HCT116 (cell line): ENCODE measurements at regions not wholly inside any gene's neighbourhood (a gene's known extent, or its start where the extent isn't known, plus 50 kb on each side); places are given as distances from the start of the nearest gene placed in this dataset.

Source experiments
- ATAC-seq: fragments of 200-7000 bp; cut with Tn5 transposase; 2 replicates; pipeline ENCODE4 v1.9.1; 2020; ENCODE audit warnings: mild to moderate bottlenecking, moderate library complexity
- BruUV-seq: library from RNA; stranded (reverse); fragments of 400-500 nt; replicated peaks from 2 replicates; lab custom pipeline; 2021; lab: Mats Ljungman, UMichigan
- CTCF ChIA-PET: fragments of 300-600 bp; sonication (Branson Sonifier 250); formaldehyde crosslinking; loops from one replicate; lab custom pipeline; 2021; ENCODE audit warnings: antibody characterized with exemption; lab: Charles Lee
- POLR2A ChIA-PET: fragments of 300-600, 350-600 bp; sonication (Branson Sonifier 250); formaldehyde crosslinking; loops from one replicate; lab custom pipeline; 2021; ENCODE audit warnings: antibody characterized with exemption; lab: Charles Lee
- RAD21 ChIA-PET, 2 experiments: fragments of 300-600 bp; sonication (Branson Sonifier 250); formaldehyde crosslinking; loops; one replicate each; lab custom pipeline; 2023; ENCODE audit warnings: low total read pairs in 2 of 2; ENCODE audit not compliant: uncharacterized antibody in 2 of 2, unreplicated experiment in 2 of 2, low non-redundant PET in 1 of 2; lab: Charles Lee
- DNase-seq: peaks from one replicate; pipeline ENCODE4 v3.0.0-alpha.2; 2010; ENCODE audit warnings: low read depth, low spot score
- H2AFZ ChIP-seq: fragments of 200-600 bp; shearing (Covaris generic), sonication (generic); 2 replicates; pipeline ENCODE4 v1.6.1; 2017; ENCODE audit warnings: low read depth, mixed run types, mixed read lengths, antibody characterized with exemption, low read length; ENCODE audit not compliant: poor library complexity, severe bottlenecking
- H3K27ac ChIP-seq: 2 replicates; pipeline ENCODE4 v1.5.1; 2012; ENCODE audit warnings: low read depth, low read length
- H3K27me3 ChIP-seq: fragments of 200-600 bp; sonication (generic); 2 replicates; pipeline ENCODE4 v1.6.1; 2016; ENCODE audit warnings: mixed run types, low read length, mixed read lengths; ENCODE audit not compliant: insufficient read depth
- H3K36me3 ChIP-seq, 2 experiments: fragments of 200-500 bp in 1 of 2; fragments of 200-600 bp in 1 of 2; sonication (Bioruptor generic) in 1 of 2; sonication (generic) in 1 of 2; 2 replicates each; pipeline versions ENCODE4 v1.5.1 to v1.6.1; 2014 to 2016; ENCODE audit warnings: low read length in 2 of 2, inconsistent platforms in 1 of 2, mixed read lengths in 1 of 2, mixed run types in 1 of 2; ENCODE audit not compliant: insufficient read depth in 2 of 2, control insufficient read depth in 1 of 2
- H3K4me1 ChIP-seq, 2 experiments: fragments of 200-600 bp in 1 of 2; sonication (generic) in 1 of 2; 2 replicates each; pipeline versions ENCODE4 v1.5.1 to v1.6.1; 2012 to 2017; ENCODE audit warnings: low read length in 2 of 2, inconsistent platforms in 1 of 2, mild to moderate bottlenecking in 1 of 2, mixed read lengths in 1 of 2, mixed run types in 1 of 2, moderate library complexity in 1 of 2; ENCODE audit not compliant: insufficient read depth in 2 of 2, control insufficient read depth in 1 of 2
- H3K4me2 ChIP-seq: fragments of 200-600 bp; sonication (generic); 2 replicates; pipeline ENCODE4 v1.6.1; 2017; ENCODE audit warnings: mixed run types, low read length, mixed read lengths
- H3K4me3 ChIP-seq, 2 experiments: fragments of 200-600 bp in 1 of 2; sonication (generic) in 1 of 2; replicated peaks in 1 of 2; 2 replicates each; pipeline ENCODE4 v1.5.1; 2011 to 2016; ENCODE audit warnings: low read length in 2 of 2, control low read depth in 1 of 2, low read depth in 1 of 2, mild to moderate bottlenecking in 1 of 2, mixed read lengths in 1 of 2, mixed run types in 1 of 2
- H3K79me2 ChIP-seq: fragments of 200-600 bp; sonication (generic); 2 replicates; pipeline ENCODE4 v1.6.1; 2017; ENCODE audit warnings: mild to moderate bottlenecking, mixed run types, low read length, moderate library complexity, mixed read lengths; ENCODE audit not compliant: insufficient read depth
- H3K9ac ChIP-seq: fragments of 200-600 bp; sonication (generic); 2 replicates; pipeline ENCODE4 v1.6.1; 2016; ENCODE audit warnings: low read length, mixed read lengths
- H3K9me2 ChIP-seq: fragments of 200-600 bp; sonication (generic), shearing (Covaris generic); 2 replicates; pipeline ENCODE4 v1.6.1; 2017; ENCODE audit warnings: mixed run types, mild to moderate bottlenecking, moderate library complexity; ENCODE audit not compliant: insufficient read depth
- H3K9me3 ChIP-seq, 2 experiments: fragments of 200-500 bp in 1 of 2; fragments of 200-600 bp in 1 of 2; sonication (Bioruptor generic) in 1 of 2; sonication (generic) in 1 of 2; 2 replicates each; pipeline ENCODE4 v1.6.1; 2014 to 2017; ENCODE audit warnings: low read length in 2 of 2, mixed read lengths in 2 of 2, inconsistent platforms in 1 of 2, low read depth in 1 of 2, mild to moderate bottlenecking in 1 of 2, mixed run types in 1 of 2, moderate library complexity in 1 of 2; ENCODE audit not compliant: control insufficient read depth in 1 of 2, insufficient read depth in 1 of 2
- H4K20me1 ChIP-seq: fragments of 200-600 bp; sonication (generic), shearing (Covaris generic); 2 replicates; pipeline ENCODE4 v1.6.1; 2017; ENCODE audit warnings: mixed run types, mild to moderate bottlenecking, moderate library complexity; ENCODE audit not compliant: insufficient read depth
- CBX3 ChIP-seq: IDR thresholded peaks from 2 replicates; pipeline ENCODE4 v1.6.1; 2012; ENCODE audit warnings: low read depth
- CEBPB ChIP-seq: IDR thresholded peaks from 2 replicates; pipeline ENCODE4 v1.6.1; 2012; ENCODE audit warnings: low read depth
- CTCF ChIP-seq, 3 experiments: fragments of 200-600 bp in 1 of 3; sonication (generic) in 1 of 3; IDR thresholded peaks in 2 of 3; conservative IDR thresholded peaks in 1 of 3; 2 replicates each; pipeline ENCODE4 v1.5.1; 2012 to 2017; ENCODE audit warnings: low read depth in 2 of 3, low read length in 2 of 3, antibody characterized with exemption in 1 of 3, borderline replicate concordance in 1 of 3, control low read depth in 1 of 3, mild to moderate bottlenecking in 1 of 3, mixed read lengths in 1 of 3, mixed run types in 1 of 3, moderate library complexity in 1 of 3; ENCODE audit not compliant: insufficient read depth in 1 of 3
- ELF1 ChIP-seq: IDR thresholded peaks from 2 replicates; pipeline ENCODE4 v1.6.1; 2012; ENCODE audit warnings: low read depth, borderline replicate concordance
- EZH2 ChIP-seq: fragments of 200-600 bp; sonication (generic); IDR thresholded peaks from 2 replicates; pipeline ENCODE4 v1.6.1; 2017; ENCODE audit warnings: antibody characterized with exemption, mixed run types
- JUND ChIP-seq: IDR thresholded peaks from 2 replicates; pipeline ENCODE4 v1.6.1; 2012
- MAX ChIP-seq: IDR thresholded peaks from 2 replicates; pipeline ENCODE4 v1.6.1; 2012
- POLR2A ChIP-seq: IDR thresholded peaks from 2 replicates; pipeline ENCODE4 v1.7.0; 2011; ENCODE audit warnings: borderline replicate concordance; ENCODE audit not compliant: insufficient read depth, insufficient read length; ENCODE audit errors: extremely low read depth
- RAD21 ChIP-seq: IDR thresholded peaks from 2 replicates; pipeline ENCODE4 v1.6.1; 2012; ENCODE audit warnings: low read depth, mild to moderate bottlenecking
- REST ChIP-seq: IDR thresholded peaks from 2 replicates; pipeline ENCODE4 v1.6.1; 2012; ENCODE audit warnings: low read depth
- SP1 ChIP-seq: IDR thresholded peaks from 2 replicates; pipeline ENCODE4 v1.6.1; 2012; ENCODE audit warnings: low read depth
- SRF ChIP-seq: IDR thresholded peaks from 2 replicates; pipeline ENCODE4 v1.6.1; 2012; ENCODE audit warnings: low read depth
- TCF7L2 ChIP-seq: IDR thresholded peaks from 2 replicates; pipeline ENCODE4 v1.7.0; 2011; ENCODE audit warnings: borderline replicate concordance, inconsistent platforms; ENCODE audit not compliant: insufficient read depth, insufficient read length; ENCODE audit errors: extremely low read depth
- YY1 ChIP-seq: IDR thresholded peaks from 2 replicates; pipeline ENCODE4 v1.6.1; 2011; ENCODE audit warnings: low read length, low read depth, moderate library complexity, mild to moderate bottlenecking; ENCODE audit not compliant: insufficient replicate concordance; ENCODE audit errors: extremely low read depth
- ZNF274 ChIP-seq: fragments of 200-500 bp; sonication (Bioruptor generic); IDR thresholded peaks from 2 replicates; pipeline ENCODE4 v1.6.1; 2014; ENCODE audit warnings: mild to moderate bottlenecking, low read depth, low read length, inconsistent platforms
- intact Hi-C: fragments of 100-400 bp; cut with micrococcal nuclease; formaldehyde crosslinking; loops from 2 replicates; pipeline ENCODE4 v1.10.0; 2022

GRCh38 chr5:73306078-73306719, 133.2 kb downstream of the TMEM174 start (continued):
- TF ChIP-seq CTCF (IDR thresholded peaks at IDR 0.05 in 2 of 3, conservative IDR thresholded peaks at IDR 0.05 in 1 of 3; ENCODE audit: borderline replicate concordance in 1 of 3, insufficient read depth in 1 of 3, low read depth in 2 of 3, low read length in 2 of 3), result no peak
- TF ChIP-seq POLR2A, result no peak
- TF ChIP-seq TCF7L2, result no peak
- TF ChIP-seq SP1, result no peak
- no peak for TF ChIP-seq MAX

GRCh38 chr5:73305386-73305785, 132.4 kb downstream of the TMEM174 start:
- Histone ChIP-seq H3K9ac (no peak overlapping the region), H3K36me3 (no peaks in the 10 kb centered on the region), H3K79me2 (no peaks in the 10 kb centered on the region), H3K27me3 (no peaks in the 10 kb centered on the region), H3K4me3 (no peak overlapping the region), H3K9me2 (no peaks in the 10 kb centered on the region), H2AFZ (no peak overlapping the region), H3K4me2 (no peak overlapping the region), H3K27ac (no peak overlapping the region), H3K4me1 (no peaks in the 10 kb centered on the region), H4K20me1 (no peaks in the 10 kb centered on the region), H3K9me3 (no peaks in the 10 kb centered on the region)
- ATAC-seq (no peak), DNase-seq (no peak)
- ChIA-PET POLR2A (interaction anchor here (1.5 kb wide), 1 partner anchor 104 kb away, joined by 3 read pairs; no protein-coding TSS in a partner anchor), RAD21 (no interaction called here), CTCF (no interaction called here)
- intact Hi-C loops, result no loop called here
- no TSS peak for BruUV-seq
- TF ChIP-seq YY1, result no peak
- no peak for TF ChIP-seq CBX3
- TF ChIP-seq ZNF274, result no peak
- TF ChIP-seq JUND, result no peak
- TF ChIP-seq ELF1, result no peak
- TF ChIP-seq EZH2, result no peak
- TF ChIP-seq CEBPB, result no peak
- TF ChIP-seq SP1, result no peak
- TF ChIP-seq REST, result no peak
- TF ChIP-seq SRF, result no peak
- TF ChIP-seq RAD21, result no peak
